Adrenal gland (tissue), 9 donors: ENCODE measurements at regions not wholly inside any gene's neighbourhood (a gene's known extent, or its start where the extent isn't known, plus 50 kb on each side); places are given as distances from the start of the nearest gene placed in this dataset.
"Not testable (repeated sequence)": the region's sequence is repeated elsewhere in the genome, so short reads cannot be mapped to it uniquely, and the experiment has no call there.

Experiments used
- DNase-seq, 7 donors: peaks; one replicate each; pipeline ENCODE4 v3.0.0-alpha.2; 2019 to 2020
- H3K27ac ChIP-seq, 5 donors: fragments of 200-600 bp; sonication (generic) in 4 of 5; 1 replicate in 3 of 5; 2 replicates in 2 of 5; pipeline versions ENCODE4 v1.5.1 to v1.8.0; 2016 to 2020; ENCODE audit warnings: mild to moderate bottlenecking in 1 of 5
- H3K27me3 ChIP-seq: fragments of 200-600 bp; 2 replicates; pipeline ENCODE4 v1.8.0; 2021
- H3K36me3 ChIP-seq, 2 donors: fragments of 200-600 bp; replicated peaks in 1 of 2; 1 replicate in 1 of 2; 2 replicates in 1 of 2; pipeline versions ENCODE4 v1.5.1 to v1.8.0; 2018 to 2022
- H3K4me1 ChIP-seq, 2 donors: fragments of 200-600 bp; replicated peaks in 1 of 2; 1 replicate in 1 of 2; 2 replicates in 1 of 2; pipeline versions ENCODE4 v1.5.1 to v1.8.0; 2018 to 2021
- H3K4me3 ChIP-seq, 4 donors: fragments of 200-600 bp; sonication (generic) in 3 of 4; one replicate each; pipeline ENCODE4 v1.5.1; 2016 to 2018
- H3K9me3 ChIP-seq, 3 donors: fragments of 200-600 bp; sonication (generic) in 1 of 3; replicated peaks in 1 of 3; 1 replicate in 2 of 3; 2 replicates in 1 of 3; pipeline versions ENCODE4 v1.5.1 to v1.8.0; 2016 to 2021
- POLR2A ChIP-seq, 2 donors: fragments of 450-650 bp; IDR thresholded peaks; one replicate each; pipeline ENCODE4 v1.6.1; 2017; ENCODE audit warnings: antibody characterized with exemption in 2 of 2, mild to moderate bottlenecking in 2 of 2, moderate library complexity in 1 of 2
- WGBS, 4 donors: extraction: QIAGEN DNeasy Blood & Tissue Kit in 2 of 4; methylation state at CpG; one replicate each; pipeline versions ENCODE4 v1.1.5 to v1.1.7; 2013 to 2017; 5-methylcytosine and 5-hydroxymethylcytosine counted together
- intact Hi-C, 2 donors: fragments of 100-400 bp; cut with DNase I; formaldehyde crosslinking; loops; one replicate each; pipeline versions ENCODE4 v1.14.1 to v1.15.0; 2022 to 2023
- TF ChIP-seq, protein P1 (sequence below), 6 experiments: fragments of 450-650 bp in 4 of 6; fragments of 200-600 bp in 2 of 6; sonication (generic) in 1 of 6; IDR thresholded peaks; 1 replicate in 5 of 6; 2 replicates in 1 of 6; pipeline versions ENCODE4 v1.5.1 to v1.8.0; 2016 to 2021; ENCODE audit warnings: antibody characterized with exemption in 6 of 6, mild to moderate bottlenecking in 2 of 6, moderate library complexity in 1 of 6
- donor health status: healthy with polysubstance abuse.
- donor health status: Bipolar disorder and iron deficiency.
- donor health status: DM: yes; HTN: yes; CAD: no.
- donor health status: DM: no; HTN: no; CAD: no.
- donor health status: DM: no; HTN: no; CAD: no.

DNA sequence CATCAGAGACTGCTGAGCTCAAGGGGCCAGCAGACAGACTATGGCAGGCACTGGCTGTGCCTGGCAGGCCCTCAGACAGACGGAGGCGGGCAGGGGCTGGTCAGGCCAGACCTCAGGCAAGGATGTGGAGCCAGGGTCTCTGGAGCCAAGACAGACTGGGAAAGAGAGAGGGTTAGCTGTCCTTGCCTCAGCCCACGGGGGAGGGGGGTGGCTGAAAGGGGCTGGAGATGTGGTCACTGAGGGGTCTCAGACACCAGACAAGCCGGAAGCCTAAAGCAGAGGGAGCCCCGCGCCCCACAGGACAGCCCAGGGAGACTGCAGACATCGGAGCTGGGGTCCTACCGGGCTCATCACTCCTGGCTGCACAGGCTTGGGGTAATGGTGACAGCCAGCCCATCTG is 141.2 kb upstream of the FOXD4L5 start:
- H3K9me3 ChIP-seq: no peaks in the 10 kb centered on the region

DNA sequence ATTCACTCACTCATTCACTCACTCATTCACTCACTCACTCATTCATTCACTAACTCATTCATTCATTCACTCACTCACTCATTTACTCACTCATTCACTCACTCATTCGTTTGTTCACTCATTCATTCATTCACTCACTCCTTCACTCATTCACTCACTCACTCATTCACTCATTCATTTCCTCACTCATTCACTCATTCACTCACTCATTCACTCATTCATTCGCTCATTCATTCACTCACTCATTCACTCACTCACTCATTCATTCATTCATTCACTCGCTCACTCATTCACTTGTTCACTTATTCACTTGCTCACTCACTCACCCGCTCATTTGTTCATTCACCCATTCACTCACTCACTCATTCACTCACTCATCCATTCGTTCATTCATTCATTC is 140.2 kb upstream of the FOXD4L5 start:
- WGBS, 4 donors: 44 to 53% (median 51%) methylated on average over 5 of the region's 5 CpGs
- H3K4me3 ChIP-seq, intact Hi-C loops, H3K27ac ChIP-seq, DNase-seq, H3K9me3 ChIP-seq, H3K36me3 ChIP-seq, H3K27me3 ChIP-seq, H3K4me1 ChIP-seq: not testable (repeated sequence)

More for the DNA sequence above, 141.2 kb upstream of the FOXD4L5 start:
- Histone ChIP-seq H3K27ac (no peak overlapping the region), H3K4me1 (no peaks in the 10 kb centered on the region), H3K27me3 (no peaks in the 10 kb centered on the region), H3K4me3 (no peak overlapping the region), H3K36me3 (no peaks in the 10 kb centered on the region)
- 81 to 94% (median 88%) methylated on average over 4 to 8 of the region's 8 CpGs for WGBS, 4 donors
- TF ChIP-seq POLR2A (IDR thresholded peaks at IDR 0.05): no peak
- TF ChIP-seq, protein P1, sequence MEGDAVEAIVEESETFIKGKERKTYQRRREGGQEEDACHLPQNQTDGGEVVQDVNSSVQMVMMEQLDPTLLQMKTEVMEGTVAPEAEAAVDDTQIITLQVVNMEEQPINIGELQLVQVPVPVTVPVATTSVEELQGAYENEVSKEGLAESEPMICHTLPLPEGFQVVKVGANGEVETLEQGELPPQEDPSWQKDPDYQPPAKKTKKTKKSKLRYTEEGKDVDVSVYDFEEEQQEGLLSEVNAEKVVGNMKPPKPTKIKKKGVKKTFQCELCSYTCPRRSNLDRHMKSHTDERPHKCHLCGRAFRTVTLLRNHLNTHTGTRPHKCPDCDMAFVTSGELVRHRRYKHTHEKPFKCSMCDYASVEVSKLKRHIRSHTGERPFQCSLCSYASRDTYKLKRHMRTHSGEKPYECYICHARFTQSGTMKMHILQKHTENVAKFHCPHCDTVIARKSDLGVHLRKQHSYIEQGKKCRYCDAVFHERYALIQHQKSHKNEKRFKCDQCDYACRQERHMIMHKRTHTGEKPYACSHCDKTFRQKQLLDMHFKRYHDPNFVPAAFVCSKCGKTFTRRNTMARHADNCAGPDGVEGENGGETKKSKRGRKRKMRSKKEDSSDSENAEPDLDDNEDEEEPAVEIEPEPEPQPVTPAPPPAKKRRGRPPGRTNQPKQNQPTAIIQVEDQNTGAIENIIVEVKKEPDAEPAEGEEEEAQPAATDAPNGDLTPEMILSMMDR (IDR thresholded peaks at IDR 0.05): no peak
- no peak for DNase-seq
- intact Hi-C loops: no loop called here

DNA sequence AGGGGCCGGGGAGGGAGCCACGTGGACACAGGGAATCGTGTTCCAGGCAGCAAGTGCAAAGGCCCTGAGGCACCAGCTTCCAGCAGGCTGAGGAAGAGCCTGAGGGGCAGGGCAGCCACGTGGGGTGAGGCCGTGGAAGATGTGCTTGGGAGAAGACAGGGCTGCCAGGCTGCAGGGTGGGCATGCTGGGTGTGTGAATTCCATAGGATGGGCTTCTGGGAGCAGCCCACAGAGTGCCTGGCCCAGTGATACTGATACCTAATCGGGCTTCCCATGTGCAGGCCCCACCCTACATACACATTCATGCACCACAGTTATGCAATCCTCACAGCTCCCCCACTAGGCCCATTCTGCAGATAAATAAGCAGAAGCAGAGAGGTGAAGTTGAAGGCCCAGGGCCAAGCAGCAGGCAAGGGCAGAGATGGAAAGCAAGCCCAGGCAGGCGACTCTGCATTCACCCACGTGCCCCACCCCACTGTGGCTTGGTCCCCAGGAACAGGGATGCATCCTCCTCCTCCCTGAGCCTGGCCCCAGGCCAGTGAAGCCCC is 139.5 kb upstream of the FOXD4L5 start:
- intact Hi-C loops: not testable (repeated sequence)

DNA sequence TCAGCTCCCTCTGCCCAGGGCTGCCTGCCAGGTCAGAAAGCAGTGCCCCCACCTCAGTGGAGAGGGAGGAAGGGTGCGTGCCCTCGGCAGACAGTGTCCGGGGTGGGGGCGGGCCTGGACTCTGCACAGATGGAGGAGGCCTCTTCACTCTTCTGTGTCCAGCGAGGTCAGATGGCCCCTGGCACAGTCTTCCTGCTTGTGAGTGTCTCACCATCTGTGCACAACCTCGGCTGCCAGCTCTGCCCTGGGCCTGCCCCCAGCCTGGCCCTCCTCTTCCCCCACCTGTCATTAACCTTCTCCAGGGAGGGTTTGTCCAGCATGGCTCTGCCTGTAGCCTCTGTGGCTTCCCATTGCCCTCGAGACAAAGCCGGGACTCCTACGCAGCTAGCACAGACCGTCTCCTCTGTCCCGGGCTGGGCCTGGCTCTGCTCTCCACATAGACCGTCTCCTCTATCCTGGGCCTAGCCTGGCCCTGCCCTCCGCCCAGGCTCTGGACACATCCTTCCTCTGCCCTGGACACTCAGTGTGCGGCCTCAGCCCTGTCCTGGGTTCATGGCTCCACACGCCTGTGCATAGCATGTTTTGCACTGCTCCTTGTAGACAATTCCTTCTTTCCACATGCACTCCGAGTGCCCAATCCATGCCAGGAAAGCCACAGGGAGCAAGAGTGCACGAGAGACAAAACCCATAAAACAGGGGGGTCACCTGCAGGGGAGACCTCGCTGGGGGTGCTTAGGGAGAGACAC is 138.9 kb upstream of the FOXD4L5 start:
- H3K4me1 ChIP-seq, H3K36me3 ChIP-seq, intact Hi-C loops, H3K9me3 ChIP-seq, H3K27ac ChIP-seq, H3K27me3 ChIP-seq, DNase-seq, H3K4me3 ChIP-seq: not testable (repeated sequence)
- WGBS, 4 donors: 81 to 90% (median 83%) methylated on average over 10 to 18 of the region's 18 CpGs

More for the DNA sequence above, 139.5 kb upstream of the FOXD4L5 start:
- not testable (repeated sequence) for H3K9me3 ChIP-seq, H3K27ac ChIP-seq, H3K4me3 ChIP-seq, H3K4me1 ChIP-seq, H3K27me3 ChIP-seq, H3K36me3 ChIP-seq, DNase-seq
- WGBS, 4 donors: 62 to 74% (median 71%) methylated on average over 3 to 8 of the region's 8 CpGs

DNA sequence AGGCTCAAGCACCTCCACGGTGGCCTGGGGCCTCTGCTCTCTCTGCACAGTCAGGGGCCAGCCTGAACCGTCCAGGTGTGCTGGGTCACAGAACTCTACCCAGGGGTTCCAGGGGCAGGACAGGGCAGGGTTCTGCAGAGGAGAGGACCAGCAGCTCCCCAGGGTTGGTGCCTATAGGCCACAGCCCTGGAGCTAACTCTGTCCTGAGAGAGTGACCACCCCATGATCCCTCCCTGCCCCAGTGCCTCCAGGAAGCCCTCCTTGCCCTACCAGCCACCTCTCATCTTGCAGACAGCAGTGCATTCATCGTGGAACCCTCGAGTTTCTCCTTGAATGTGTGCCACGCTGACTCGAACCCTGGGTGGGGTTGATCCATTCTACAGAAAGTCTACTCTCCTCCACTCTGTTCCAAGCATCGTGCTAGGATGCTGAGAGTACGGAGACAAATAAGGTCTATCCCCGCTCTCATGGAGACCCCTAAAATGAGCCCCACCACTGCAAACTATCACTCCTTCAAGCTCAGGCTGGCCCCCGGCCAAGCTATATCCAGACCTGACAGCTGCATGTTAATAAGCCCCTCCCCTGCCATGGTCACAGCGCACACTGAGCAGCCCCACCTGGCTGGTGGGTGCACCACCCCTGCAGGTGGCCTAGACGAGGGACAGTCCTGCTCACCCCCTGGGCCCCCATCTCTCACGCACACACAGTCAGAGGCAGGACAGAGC is 138.1 kb upstream of the FOXD4L5 start:
- H3K9me3 ChIP-seq, H3K36me3 ChIP-seq, H3K4me3 ChIP-seq, H3K27me3 ChIP-seq, H3K4me1 ChIP-seq, H3K27ac ChIP-seq, DNase-seq, intact Hi-C loops: not testable (repeated sequence)
- WGBS, 4 donors: 72 to 84% (median 81%) methylated on average over 1 to 12 of the region's 13 CpGs

DNA sequence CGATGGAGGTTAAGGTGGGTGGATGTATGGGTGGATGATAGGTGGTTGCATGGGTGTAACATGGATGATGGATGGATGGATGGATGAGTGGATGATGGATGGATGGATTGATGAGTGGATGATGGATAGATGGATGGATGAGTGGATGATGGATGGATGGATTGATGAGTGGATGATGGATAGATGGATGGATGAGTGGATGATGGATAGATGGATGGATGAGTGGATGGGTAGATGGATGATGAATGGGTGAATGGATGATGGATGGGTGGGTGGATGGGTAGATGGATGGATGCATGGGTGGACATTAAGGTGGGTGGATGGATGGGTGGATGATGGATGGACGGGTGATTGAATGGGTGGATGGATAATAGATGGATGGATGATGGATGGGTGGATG is 136.5 kb upstream of the FOXD4L5 start:
- H3K9me3 ChIP-seq, intact Hi-C loops: not testable (repeated sequence)

More for the DNA sequence above, 136.5 kb upstream of the FOXD4L5 start:
- WGBS, 4 donors: 59 to 83% (median 66%) methylated on average over 2 of the region's 2 CpGs
- not testable (repeated sequence) for DNase-seq, H3K27ac ChIP-seq, H3K36me3 ChIP-seq, H3K27me3 ChIP-seq, H3K4me3 ChIP-seq, H3K4me1 ChIP-seq
